ENCODE measurements at regions not wholly inside any gene's neighbourhood (a gene's known extent, or its start where the extent isn't known, plus 50 kb on each side); places are given as distances from the start of the nearest gene placed in this dataset.
"Not testable (repeated sequence)": the region's sequence is repeated elsewhere in the genome, so short reads cannot be mapped to it uniquely, and the experiment has no call there.

- TF ChIP-seq, protein P1, sequence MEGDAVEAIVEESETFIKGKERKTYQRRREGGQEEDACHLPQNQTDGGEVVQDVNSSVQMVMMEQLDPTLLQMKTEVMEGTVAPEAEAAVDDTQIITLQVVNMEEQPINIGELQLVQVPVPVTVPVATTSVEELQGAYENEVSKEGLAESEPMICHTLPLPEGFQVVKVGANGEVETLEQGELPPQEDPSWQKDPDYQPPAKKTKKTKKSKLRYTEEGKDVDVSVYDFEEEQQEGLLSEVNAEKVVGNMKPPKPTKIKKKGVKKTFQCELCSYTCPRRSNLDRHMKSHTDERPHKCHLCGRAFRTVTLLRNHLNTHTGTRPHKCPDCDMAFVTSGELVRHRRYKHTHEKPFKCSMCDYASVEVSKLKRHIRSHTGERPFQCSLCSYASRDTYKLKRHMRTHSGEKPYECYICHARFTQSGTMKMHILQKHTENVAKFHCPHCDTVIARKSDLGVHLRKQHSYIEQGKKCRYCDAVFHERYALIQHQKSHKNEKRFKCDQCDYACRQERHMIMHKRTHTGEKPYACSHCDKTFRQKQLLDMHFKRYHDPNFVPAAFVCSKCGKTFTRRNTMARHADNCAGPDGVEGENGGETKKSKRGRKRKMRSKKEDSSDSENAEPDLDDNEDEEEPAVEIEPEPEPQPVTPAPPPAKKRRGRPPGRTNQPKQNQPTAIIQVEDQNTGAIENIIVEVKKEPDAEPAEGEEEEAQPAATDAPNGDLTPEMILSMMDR (IDR thresholded peaks at IDR 0.05; ENCODE audit: insufficient read depth, low read length, missing control alignments), result no peak
- no peak overlapping the region for H3K4me3 ChIP-seq (ENCODE audit: low read depth, low read length)
- ChIA-PET POLR2A (no interaction called here), CTCF (no interaction called here)
- no peak for DNase-seq (ENCODE audit: low read depth, low spot score)
Measured at GRCh38 chr7:67912437-67912836, 915.8 kb downstream of the TYW1 start.

DNA sequence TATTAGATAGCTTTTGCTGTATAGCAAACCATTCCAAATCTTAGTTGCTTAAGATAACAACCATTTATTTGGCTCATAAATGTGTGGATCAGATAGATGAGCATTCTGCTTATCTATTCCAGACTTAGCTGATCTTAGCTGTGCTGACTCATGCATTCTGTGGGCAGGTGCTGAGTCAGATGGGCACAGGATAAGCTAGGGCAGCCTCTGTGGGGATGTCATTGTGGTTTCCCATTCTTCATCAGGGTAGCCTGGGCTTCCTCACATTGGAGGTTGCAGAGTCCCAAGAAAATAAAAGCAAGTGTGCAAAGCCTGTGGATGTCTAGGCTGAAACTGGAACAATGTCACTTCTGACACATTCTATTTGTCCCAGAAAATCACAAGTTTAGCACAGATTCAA, 917.0 kb downstream of the TYW1 start:
- CTCF ChIA-PET, result no interaction called here
- no peak for DNase-seq (ENCODE audit: low read depth, low spot score)
- no peak overlapping the region for H3K4me3 ChIP-seq (ENCODE audit: low read depth, low read length)
- POLR2A ChIA-PET, result no interaction called here
- TF ChIP-seq, protein P1 (IDR thresholded peaks at IDR 0.05; ENCODE audit: insufficient read depth, low read length, missing control alignments), result no peak

DNA sequence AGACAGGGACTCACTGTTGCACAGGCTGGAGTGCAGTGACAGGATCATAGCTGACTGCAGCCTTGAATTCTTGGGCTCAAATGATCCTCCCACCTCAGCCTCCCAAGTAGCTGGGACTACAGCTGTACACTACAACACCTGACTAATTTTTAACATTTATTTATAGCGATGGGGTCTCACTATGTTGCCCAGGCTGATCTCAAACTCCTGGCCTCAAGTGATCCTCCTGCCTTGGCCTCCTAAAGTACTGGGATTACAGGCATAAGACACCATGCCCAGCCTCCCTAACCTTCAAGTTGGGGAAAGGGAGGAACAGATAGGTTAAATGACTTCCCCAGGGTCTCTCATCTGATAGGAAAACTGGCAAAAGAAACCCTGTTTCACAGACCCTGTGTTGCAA, 919.5 kb downstream of the TYW1 start:
- H3K4me3 ChIP-seq (ENCODE audit: low read depth, low read length); CTCF ChIA-PET; POLR2A ChIA-PET; DNase-seq (ENCODE audit: low read depth, low spot score): not testable (repeated sequence)

DNA sequence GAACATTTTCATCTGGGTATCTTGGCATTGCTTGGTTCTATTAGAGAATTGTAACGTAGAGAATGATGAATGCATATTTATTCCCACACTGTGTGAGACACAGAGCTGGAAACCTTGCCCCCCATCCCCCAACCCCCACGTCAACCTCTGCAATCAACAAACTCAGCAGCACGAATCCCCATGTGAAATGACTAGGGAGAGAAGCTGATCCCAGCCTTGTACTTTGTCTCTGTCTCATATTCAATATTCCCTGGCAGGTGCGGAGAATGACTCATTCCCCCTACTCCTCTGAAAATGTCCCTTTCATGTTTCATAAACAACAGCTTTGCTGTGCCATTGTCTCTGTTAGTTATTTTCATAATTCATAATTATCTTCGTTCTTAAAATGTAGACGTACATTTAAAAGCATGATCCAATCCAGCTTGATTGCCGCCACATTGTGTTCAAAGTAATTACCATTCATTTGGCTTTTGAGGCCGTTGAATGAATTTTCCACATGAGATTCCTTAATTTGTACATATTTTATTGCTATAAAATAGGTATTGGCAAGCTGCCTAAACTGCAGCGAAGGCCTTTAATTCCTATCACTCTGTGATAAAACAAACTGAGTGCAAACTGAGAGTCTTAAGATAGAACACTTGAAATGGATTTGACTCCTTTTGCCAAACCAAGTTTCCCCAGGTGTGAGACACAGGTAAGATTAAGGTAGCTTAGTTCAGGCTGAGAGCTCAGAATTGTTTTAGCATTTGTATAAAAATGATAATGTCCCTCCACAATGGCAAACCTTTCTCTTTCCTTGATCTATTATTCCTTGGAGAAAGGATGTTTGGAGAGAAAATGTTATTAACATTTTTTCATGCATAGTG, 920.2 kb downstream of the TYW1 start:
- no peak for DNase-seq (ENCODE audit: low read depth, low spot score)
- TF ChIP-seq, protein P1 (IDR thresholded peaks at IDR 0.05; ENCODE audit: insufficient read depth, low read length, missing control alignments), result no peak
- no peak overlapping the region for H3K4me3 ChIP-seq (ENCODE audit: low read depth, low read length)
- ChIA-PET POLR2A (no interaction called here), CTCF (no interaction called here)

- ChIA-PET CTCF (no interaction called here), POLR2A (no interaction called here)
- DNase-seq (ENCODE audit: low read depth, low spot score), result no peak
- no peak overlapping the region for H3K4me3 ChIP-seq (ENCODE audit: low read depth, low read length)
- TF ChIP-seq, protein P1 (IDR thresholded peaks at IDR 0.05; ENCODE audit: insufficient read depth, low read length, missing control alignments), result no peak
Measured at GRCh38 chr7:67917437-67917755, 920.8 kb downstream of the TYW1 start.

- no peak overlapping the region for H3K4me3 ChIP-seq (ENCODE audit: low read depth, low read length)
- TF ChIP-seq, protein P1 (IDR thresholded peaks at IDR 0.05; ENCODE audit: insufficient read depth, low read length, missing control alignments), result no peak
- ChIA-PET CTCF (no interaction called here), POLR2A (no interaction called here)
- DNase-seq (ENCODE audit: low read depth, low spot score), result no peak
Measured at GRCh38 chr7:67918158-67918557, 921.5 kb downstream of the TYW1 start.

- TF ChIP-seq, protein P1 (IDR thresholded peaks at IDR 0.05; ENCODE audit: insufficient read depth, low read length, missing control alignments), result no peak
- no peak overlapping the region for H3K4me3 ChIP-seq (ENCODE audit: low read depth, low read length)
- ChIA-PET CTCF (no interaction called here), POLR2A (no interaction called here)
- DNase-seq (ENCODE audit: low read depth, low spot score), result no peak
Measured at GRCh38 chr7:67923286-67923685, 926.7 kb downstream of the TYW1 start.
